MG63 (cell line): ENCODE measurements at regions not wholly inside any gene's neighbourhood (a gene's known extent, or its start where the extent isn't known, plus 50 kb on each side); places are given as distances from the start of the nearest gene placed in this dataset.

Source experiments
- DNase-seq: peaks from one replicate; pipeline ENCODE4 v3.0.0-alpha.2; 2020
- H3K27me3 ChIP-seq: fragments of 250-450 bp; sonication (Bioruptor Pico); 2 replicates; pipeline ENCODE4 v1.5.1; 2020; ENCODE audit warnings: mild to moderate bottlenecking, moderate library complexity
- H3K36me3 ChIP-seq: fragments of 250-450 bp; sonication (Bioruptor Pico); 2 replicates; pipeline ENCODE4 v1.5.1; 2020; ENCODE audit warnings: mild to moderate bottlenecking, moderate library complexity
- H3K4me3 ChIP-seq: fragments of 250-450 bp; sonication (Bioruptor Pico); 2 replicates; pipeline ENCODE4 v1.5.1; 2020; ENCODE audit warnings: mild to moderate bottlenecking, moderate library complexity
- H3K9me3 ChIP-seq: fragments of 250-450 bp; sonication (Bioruptor Pico); 2 replicates; pipeline ENCODE4 v1.5.1; 2020; ENCODE audit warnings: mild to moderate bottlenecking, moderate library complexity

GRCh38 chr1:75010547-75010946, 123.6 kb upstream of the LHX8 start:
- no peak for DNase-seq
- H3K36me3 ChIP-seq: no peaks in the 10 kb centered on the region
- H3K9me3 ChIP-seq: no peaks in the 10 kb centered on the region
- no peak overlapping the region for H3K4me3 ChIP-seq
- H3K27me3 ChIP-seq: no peaks in the 10 kb centered on the region

GRCh38 chr1:75014250-75014649, 119.9 kb upstream of the LHX8 start:
- Histone ChIP-seq H3K27me3 (no peaks in the 10 kb centered on the region), H3K4me3 (no peak overlapping the region)
- no peak for DNase-seq

DNA sequence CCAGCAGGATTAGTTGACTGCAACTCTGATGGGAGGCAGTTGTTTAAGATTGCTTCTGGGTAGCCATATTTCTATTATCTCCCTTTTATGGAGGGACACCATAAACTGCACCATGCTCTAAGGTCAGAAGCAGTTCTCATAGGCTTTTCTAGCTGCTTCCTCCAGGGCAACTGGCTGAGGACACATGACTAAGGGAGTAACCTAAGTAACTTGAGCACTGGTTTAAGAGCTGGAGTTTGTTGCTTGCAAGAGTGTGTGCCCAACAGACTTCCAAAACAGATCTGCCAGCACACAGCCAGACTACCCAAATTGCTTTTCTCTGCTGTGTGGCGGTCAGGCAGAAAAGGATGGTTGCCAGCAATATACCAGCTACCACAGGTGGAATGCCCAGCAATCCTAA, 111.2 kb upstream of the LHX8 start:
- no peak for DNase-seq
- no peaks in the 10 kb centered on the region for H3K9me3 ChIP-seq
- H3K4me3 ChIP-seq: no peak overlapping the region
- no peaks in the 10 kb centered on the region for H3K36me3 ChIP-seq
- H3K27me3 ChIP-seq: no peaks in the 10 kb centered on the region

More at GRCh38 chr1:75014250-75014649, 119.9 kb upstream of the LHX8 start:
- no peaks in the 10 kb centered on the region for H3K36me3 ChIP-seq
- no peaks in the 10 kb centered on the region for H3K9me3 ChIP-seq

- Histone ChIP-seq H3K9me3 (no peaks in the 10 kb centered on the region), H3K27me3 (no peaks in the 10 kb centered on the region), H3K4me3 (no peak overlapping the region), H3K36me3 (no peaks in the 10 kb centered on the region)
- DNase-seq: no peak
Observed at GRCh38 chr1:75034376-75034775, 99.8 kb upstream of the LHX8 start.

DNA sequence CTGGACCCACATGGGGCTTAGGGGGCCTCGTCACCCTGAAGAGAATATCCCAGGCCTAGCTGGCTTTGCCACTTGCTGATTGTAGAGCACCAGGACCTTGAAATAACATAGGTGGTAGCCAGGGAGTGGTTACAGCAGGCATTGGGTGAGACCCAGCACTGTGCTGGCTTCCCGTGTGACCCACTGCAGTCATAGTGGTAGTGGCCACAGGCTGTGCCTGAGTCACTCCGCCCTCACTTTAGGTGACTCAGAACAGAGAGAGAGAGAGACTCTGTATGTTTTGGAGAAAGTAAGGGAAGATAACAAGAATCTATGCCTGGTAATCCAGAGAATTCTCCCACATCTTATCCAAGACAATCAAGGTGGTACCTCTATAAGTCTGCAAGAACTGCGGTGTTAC, 98.7 kb upstream of the LHX8 start:
- no peaks in the 10 kb centered on the region for H3K9me3 ChIP-seq
- H3K27me3 ChIP-seq: no peaks in the 10 kb centered on the region
- no peak overlapping the region for H3K4me3 ChIP-seq
- peak; percentile 53 for DNase-seq
- no peaks in the 10 kb centered on the region for H3K36me3 ChIP-seq

- DNase-seq: no peak
- Histone ChIP-seq H3K9me3 (no peaks in the 10 kb centered on the region), H3K4me3 (no peak overlapping the region)
Observed at GRCh38 chr1:75053207-75053606, 81.0 kb upstream of the LHX8 start.

DNA sequence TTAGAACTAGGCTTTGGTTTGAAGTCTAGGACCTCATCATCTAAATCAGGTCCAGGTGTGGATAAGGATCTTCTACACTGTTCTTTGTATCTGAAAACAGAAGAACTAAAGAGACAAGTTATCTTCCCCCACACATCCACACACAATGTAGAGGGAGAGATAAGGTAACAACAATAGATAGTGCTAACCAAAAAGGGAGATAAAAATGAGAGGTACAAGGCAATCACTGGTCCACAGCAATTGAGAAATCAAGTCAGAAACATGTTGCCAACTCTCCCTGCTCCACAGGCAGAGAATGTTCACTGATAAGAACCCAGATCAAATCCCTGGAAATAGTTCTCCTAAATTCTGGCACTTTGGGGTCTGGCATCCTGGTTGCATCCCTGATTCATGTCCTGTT, 75.8 kb upstream of the LHX8 start:
- no peak overlapping the region for H3K4me3 ChIP-seq
- no peaks in the 10 kb centered on the region for H3K9me3 ChIP-seq
- H3K27me3 ChIP-seq: no peaks in the 10 kb centered on the region
- no peak for DNase-seq
- no peaks in the 10 kb centered on the region for H3K36me3 ChIP-seq

More at GRCh38 chr1:75053207-75053606, 81.0 kb upstream of the LHX8 start:
- H3K27me3 ChIP-seq: no peaks in the 10 kb centered on the region
- H3K36me3 ChIP-seq: no peaks in the 10 kb centered on the region

- H3K9me3 ChIP-seq: no peaks in the 10 kb centered on the region
- no peak overlapping the region for H3K4me3 ChIP-seq
- H3K27me3 ChIP-seq: no peaks in the 10 kb centered on the region
- DNase-seq: no peak
- H3K36me3 ChIP-seq: no peaks in the 10 kb centered on the region
Observed at GRCh38 chr1:75062111-75062510, 72.1 kb upstream of the LHX8 start.

- H3K36me3 ChIP-seq: no peaks in the 10 kb centered on the region
- H3K4me3 ChIP-seq: no peak overlapping the region
- no peaks in the 10 kb centered on the region for H3K9me3 ChIP-seq
- DNase-seq: no peak
- no peaks in the 10 kb centered on the region for H3K27me3 ChIP-seq
Observed at GRCh38 chr1:75067975-75068374, 66.2 kb upstream of the LHX8 start.

DNA sequence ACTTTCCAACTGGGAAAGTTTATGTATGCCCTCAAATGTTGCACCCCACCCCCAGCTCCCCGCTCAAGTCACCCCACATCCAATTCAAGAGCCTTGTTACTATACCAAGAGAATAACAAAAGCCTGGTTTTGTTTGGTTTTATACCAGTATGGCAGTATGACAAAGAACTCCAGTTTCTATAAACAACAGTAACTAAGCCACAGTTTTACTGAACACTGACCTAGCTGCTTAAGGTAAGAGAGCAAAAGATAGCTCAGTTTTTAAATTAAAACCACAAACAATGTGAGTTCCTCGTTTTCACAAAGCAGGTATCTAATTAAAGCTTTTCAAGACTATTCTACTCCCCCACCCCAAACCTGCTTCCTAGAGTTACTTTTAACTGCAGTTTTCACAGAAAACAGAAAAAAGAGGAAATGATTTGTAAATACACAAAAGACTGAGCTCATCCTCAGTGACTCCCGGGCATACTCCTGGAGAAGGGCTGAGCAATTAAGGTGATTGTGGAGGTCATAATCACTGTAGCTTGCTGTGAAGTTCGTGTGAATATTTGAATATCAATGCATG, 59.3 kb upstream of the LHX8 start:
- H3K36me3 ChIP-seq: no peaks in the 10 kb centered on the region
- H3K9me3 ChIP-seq: no peaks in the 10 kb centered on the region
- H3K27me3 ChIP-seq: no peaks in the 10 kb centered on the region
- no peak overlapping the region for H3K4me3 ChIP-seq
- no peak for DNase-seq

GRCh38 chr1:75079538-75080290, 54.5 kb upstream of the LHX8 start:
- no peaks in the 10 kb centered on the region for H3K36me3 ChIP-seq
- H3K4me3 ChIP-seq: no peak overlapping the region
- no peak for DNase-seq
- no peaks in the 10 kb centered on the region for H3K27me3 ChIP-seq
- no peaks in the 10 kb centered on the region for H3K9me3 ChIP-seq

- no peaks in the 10 kb centered on the region for H3K9me3 ChIP-seq
- no peaks in the 10 kb centered on the region for H3K27me3 ChIP-seq
- H3K4me3 ChIP-seq: no peak overlapping the region
- DNase-seq: no peak
- H3K36me3 ChIP-seq: no peaks in the 10 kb centered on the region
Observed at GRCh38 chr1:75083223-75083622, 51.0 kb upstream of the LHX8 start.

- H3K4me3 ChIP-seq: no peak overlapping the region
- no peaks in the 10 kb centered on the region for H3K9me3 ChIP-seq
- H3K27me3 ChIP-seq: no peaks in the 10 kb centered on the region
- H3K36me3 ChIP-seq: no peaks in the 10 kb centered on the region
- DNase-seq: peak; percentile 66
Observed at GRCh38 chr1:75083848-75084514, 50.2 kb upstream of the LHX8 start.
